ENCODE measurements at regions not wholly inside any gene's neighbourhood (a gene's known extent, or its start where the extent isn't known, plus 50 kb on each side); places are given as distances from the start of the nearest gene placed in this dataset.

DNA sequence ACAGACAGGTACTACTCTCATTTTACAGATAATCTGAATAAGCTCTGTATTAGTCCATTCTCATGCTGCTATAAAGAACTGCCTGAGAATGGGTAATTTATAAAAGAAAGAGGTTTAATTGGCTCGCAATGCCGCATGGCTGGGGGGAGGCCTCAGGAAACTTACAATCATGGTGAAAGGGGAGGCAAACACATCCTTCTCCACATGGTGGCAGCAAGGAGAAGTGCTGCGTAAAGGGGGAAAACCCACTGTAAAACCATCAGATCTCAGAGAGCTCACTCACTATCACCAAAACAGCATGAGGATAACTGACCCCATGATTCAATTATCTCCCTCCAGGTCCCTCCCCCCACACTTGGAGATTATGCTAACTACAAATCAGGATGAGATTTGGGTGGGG lies 254.4 kb downstream of the KCNE4 start:
- TF ChIP-seq CTCF (IDR thresholded peaks at IDR 0.05; ENCODE audit: low read depth, low read length): peak; percentile 68
- peak; percentile 41 for DNase-seq (ENCODE audit: low read depth, low spot score)
- in situ Hi-C loops (cut with HindIII; ENCODE audit: low sequenced_read_pairs): no loop called here
- no peak overlapping the region for H3K4me3 ChIP-seq (ENCODE audit: low read depth, low read length)

- DNase-seq (ENCODE audit: low read depth, low spot score): no peak
- no peak overlapping the region for H3K4me3 ChIP-seq (ENCODE audit: low read depth, low read length)
- no peak for TF ChIP-seq CTCF (IDR thresholded peaks at IDR 0.05; ENCODE audit: low read depth, low read length)
- in situ Hi-C loops (cut with HindIII; ENCODE audit: low sequenced_read_pairs): no loop called here
These were observed 260.1 kb downstream of the KCNE4 start for GRCh38 chr2:223311889-223312680.

DNA sequence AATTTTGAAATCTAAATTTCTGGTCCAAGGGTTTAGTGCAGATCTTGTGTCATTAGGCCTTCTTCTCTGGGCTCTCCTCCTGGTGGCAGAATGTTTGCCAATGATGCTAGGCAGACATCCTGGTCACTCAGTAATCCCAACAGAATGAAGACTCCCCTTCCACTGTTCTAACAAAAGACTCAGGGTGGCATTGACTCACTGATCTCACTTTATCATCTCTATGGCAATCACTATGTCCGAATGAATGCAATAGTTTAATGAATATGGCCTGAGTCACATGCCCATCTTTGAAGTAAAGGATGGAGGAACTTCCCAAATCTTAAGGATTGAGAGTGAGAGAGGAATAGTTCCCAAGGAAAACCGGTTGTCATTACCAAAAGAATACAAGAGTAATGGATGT lies 261.1 kb downstream of the KCNE4 start:
- in situ Hi-C loops (cut with HindIII; ENCODE audit: low sequenced_read_pairs): no loop called here
- no peak for DNase-seq (ENCODE audit: low read depth, low spot score)
- no peak overlapping the region for H3K4me3 ChIP-seq (ENCODE audit: low read depth, low read length)
- TF ChIP-seq CTCF (IDR thresholded peaks at IDR 0.05; ENCODE audit: low read depth, low read length): no peak

- no peak for TF ChIP-seq CTCF (IDR thresholded peaks at IDR 0.05; ENCODE audit: low read depth, low read length)
- peak; percentile 47 for DNase-seq (ENCODE audit: low read depth, low spot score)
- in situ Hi-C loops (cut with HindIII; ENCODE audit: low sequenced_read_pairs): no loop called here
- no peak overlapping the region for H3K4me3 ChIP-seq (ENCODE audit: low read depth, low read length)
These were observed 262.8 kb downstream of the KCNE4 start for GRCh38 chr2:223314811-223315210.

DNA sequence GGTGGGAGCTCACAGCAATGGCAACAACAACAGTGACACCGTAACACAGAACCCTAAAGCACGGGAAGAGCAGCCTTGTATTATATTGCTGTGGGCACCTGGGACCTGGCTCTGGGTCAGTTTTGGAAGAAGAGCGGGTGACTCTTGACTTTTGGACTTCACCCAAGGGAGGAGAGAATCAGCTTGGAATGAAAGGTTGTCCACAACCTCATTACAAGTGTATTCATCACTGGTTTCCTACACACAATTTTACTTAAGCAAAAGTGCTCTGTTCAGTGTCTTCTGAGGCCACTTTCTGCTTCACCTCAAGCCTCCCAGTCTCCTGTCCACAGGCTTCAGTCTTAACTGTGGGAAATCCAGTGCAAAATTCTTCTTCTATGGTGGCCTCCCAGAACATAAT lies 263.8 kb downstream of the KCNE4 start:
- no peak overlapping the region for H3K4me3 ChIP-seq (ENCODE audit: low read depth, low read length)
- peak; percentile 54 for DNase-seq (ENCODE audit: low read depth, low spot score)
- no peak for TF ChIP-seq CTCF (IDR thresholded peaks at IDR 0.05; ENCODE audit: low read depth, low read length)
- in situ Hi-C loops (cut with HindIII; ENCODE audit: low sequenced_read_pairs): no loop called here

DNA sequence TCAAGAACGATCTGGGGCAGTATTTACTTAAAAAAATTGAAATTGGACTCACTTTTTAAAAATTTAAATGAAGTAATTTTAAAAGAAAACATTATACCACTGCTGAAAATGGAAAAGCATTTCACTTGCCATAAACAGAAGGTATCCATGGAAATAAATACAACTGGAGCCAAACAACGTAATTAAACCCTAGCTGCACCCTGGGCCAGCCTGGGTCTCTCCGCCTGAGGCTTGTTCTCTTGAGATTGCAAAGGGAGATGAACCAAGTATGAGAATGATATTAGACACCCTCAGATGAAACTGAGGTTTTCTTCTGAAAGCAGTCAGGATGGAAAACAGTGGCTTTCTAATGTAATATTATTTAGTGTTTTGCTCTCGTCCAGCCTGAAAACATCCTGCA lies 264.4 kb downstream of the KCNE4 start:
- TF ChIP-seq CTCF (IDR thresholded peaks at IDR 0.05; ENCODE audit: low read depth, low read length): no peak
- in situ Hi-C loops (cut with HindIII; ENCODE audit: low sequenced_read_pairs): no loop called here

More for the DNA sequence above, 264.4 kb downstream of the KCNE4 start:
- DNase-seq (ENCODE audit: low read depth, low spot score): no peak
- no peak overlapping the region for H3K4me3 ChIP-seq (ENCODE audit: low read depth, low read length)
